GM23338 (cell line): ENCODE measurements at regions not wholly inside any gene's neighbourhood (a gene's known extent, or its start where the extent isn't known, plus 50 kb on each side); places are given as distances from the start of the nearest gene placed in this dataset.
A peak's percentile ranks its signal among the peaks of the same experiment; 100 is the strongest.

Experiments used
- ATAC-seq: fragments of 200-7000 bp; cut with Tn5 transposase; 3 replicates; pipeline ENCODE4 v1.9.1; 2020
- DNase-seq: peaks from one replicate; pipeline ENCODE4 v3.0.0-alpha.2; 2015; ENCODE audit warnings: low spot score
- H2AFZ ChIP-seq: fragments of 200-600 bp; sonication (generic); 2 replicates; pipeline ENCODE4 v1.8.0; 2016; ENCODE audit warnings: antibody characterized with exemption, mild to moderate bottlenecking, moderate library complexity
- H3F3A ChIP-seq: fragments of 200-600 bp; sonication (generic); replicated peaks from 2 replicates; pipeline ENCODE4 v1.8.0; 2017; ENCODE audit warnings: antibody characterized with exemption, mixed run types, low read depth
- H3K27ac ChIP-seq: fragments of 200-600 bp; sonication (generic); 2 replicates; pipeline ENCODE4 v1.6.1; 2016; ENCODE audit warnings: low read depth
- H3K27me3 ChIP-seq: fragments of 200-600 bp; sonication (generic); 2 replicates; pipeline ENCODE4 v1.8.0; 2016; ENCODE audit warnings: mild to moderate bottlenecking, mixed run types, moderate library complexity; ENCODE audit not compliant: insufficient read depth
- H3K36me3 ChIP-seq: fragments of 200-600 bp; sonication (generic); 2 replicates; pipeline ENCODE4 v1.8.0; 2016; ENCODE audit warnings: mild to moderate bottlenecking; ENCODE audit not compliant: insufficient read depth
- H3K4me1 ChIP-seq: fragments of 200-600 bp; sonication (generic); 2 replicates; pipeline ENCODE4 v1.8.0; 2016; ENCODE audit warnings: mild to moderate bottlenecking, moderate library complexity; ENCODE audit not compliant: insufficient read depth
- H3K4me2 ChIP-seq: fragments of 200-600 bp; sonication (generic); 2 replicates; pipeline ENCODE4 v1.7.1; 2017; ENCODE audit warnings: mixed run types
- H3K4me3 ChIP-seq: fragments of 200-600 bp; sonication (generic); 2 replicates; pipeline ENCODE4 v1.6.1; 2016; ENCODE audit warnings: mixed run types
- H3K79me2 ChIP-seq: fragments of 200-600 bp; sonication (generic); replicated peaks from 2 replicates; pipeline ENCODE4 v1.8.0; 2017; ENCODE audit warnings: mild to moderate bottlenecking; ENCODE audit not compliant: insufficient read depth
- H3K9me2 ChIP-seq: fragments of 200-600 bp; sonication (generic); 2 replicates; pipeline ENCODE4 v1.8.0; 2017; ENCODE audit not compliant: insufficient read depth
- H4K20me1 ChIP-seq: fragments of 200-600 bp; sonication (generic); replicated peaks from 2 replicates; pipeline ENCODE4 v1.8.0; 2017; ENCODE audit warnings: mild to moderate bottlenecking; ENCODE audit not compliant: insufficient read depth
- H3K27ac Mint-ChIP-seq: 2 replicates; pipeline ENCODE4 v1.8.0; 2020; ENCODE audit warnings: inconsistent platforms, mild to moderate bottlenecking, moderate library complexity, mixed read lengths
- H3K27me3 Mint-ChIP-seq: 3 replicates; pipeline ENCODE4 v1.8.0; 2022; ENCODE audit warnings: low read depth, mild to moderate bottlenecking, moderate library complexity, mixed read lengths, inconsistent platforms; ENCODE audit not compliant: insufficient read depth, poor library complexity
- H3K36me3 Mint-ChIP-seq: 3 replicates; pipeline ENCODE4 v1.8.0; 2021; ENCODE audit warnings: low read depth, mild to moderate bottlenecking, inconsistent platforms, moderate library complexity, mixed read lengths
- H3K4me1 Mint-ChIP-seq: 3 replicates; pipeline ENCODE4 v1.8.0; 2020; ENCODE audit warnings: mild to moderate bottlenecking, inconsistent platforms, mixed read lengths
- H3K4me3 Mint-ChIP-seq: 3 replicates; pipeline ENCODE4 v1.8.0; 2021; ENCODE audit warnings: moderate library complexity, mild to moderate bottlenecking, inconsistent platforms, mixed read lengths
- H3K9me3 Mint-ChIP-seq: 3 replicates; pipeline ENCODE4 v1.8.0; 2020; ENCODE audit warnings: moderate library complexity, mild to moderate bottlenecking, inconsistent platforms, mixed read lengths
- CREB1 ChIP-seq: fragments of 250-450 bp; sonication (Bioruptor Pico); IDR thresholded peaks from 2 replicates; pipeline ENCODE4 v1.5.0; 2020; ENCODE audit warnings: low read depth, mild to moderate bottlenecking, moderate library complexity
- EZH2 ChIP-seq: fragments of 200-600 bp; sonication (generic); IDR thresholded peaks from one replicate; pipeline ENCODE4 v1.8.0; 2017; ENCODE audit warnings: antibody characterized with exemption, mild to moderate bottlenecking, low read depth; ENCODE audit not compliant: unreplicated experiment
- EZH2phosphoT487 ChIP-seq: fragments of 200-600 bp; sonication (generic); IDR thresholded peaks from one replicate; pipeline ENCODE4 v1.8.1; 2018; ENCODE audit warnings: antibody characterized with exemption; ENCODE audit not compliant: unreplicated experiment
- JUNB ChIP-seq: IDR thresholded peaks from one replicate; pipeline ENCODE4 v1.6.1; 2016; ENCODE audit warnings: antibody characterized with exemption; ENCODE audit not compliant: unreplicated experiment
- NANOG ChIP-seq: IDR thresholded peaks from 2 replicates; pipeline ENCODE4 v1.6.1; 2016; ENCODE audit warnings: antibody characterized with exemption, borderline replicate concordance
- POLR2AphosphoS5 ChIP-seq: IDR thresholded peaks from 2 replicates; pipeline ENCODE4 v1.6.1; 2016; ENCODE audit warnings: antibody characterized with exemption, low read depth
- ZNF331 ChIP-seq: fragments of 250-450 bp; sonication (Bioruptor Pico); IDR thresholded peaks from 2 replicates; pipeline ENCODE4 v1.5.0; 2020; ENCODE audit warnings: low read depth, mild to moderate bottlenecking, moderate library complexity
- TF ChIP-seq, protein P1 (sequence below), 2 experiments: fragments of 200-600 bp in 1 of 2; sonication (generic) in 1 of 2; conservative IDR thresholded peaks; 2 replicates each; pipeline versions ENCODE4 v1.5.1 to v1.6.1; 2016 to 2017; ENCODE audit warnings: antibody characterized with exemption in 2 of 2, low read depth in 2 of 2, mild to moderate bottlenecking in 2 of 2, moderate library complexity in 1 of 2
- TF ChIP-seq, protein P2 (sequence below): IDR thresholded peaks from one replicate; pipeline ENCODE4 v1.6.1; 2018; ENCODE audit warnings: antibody characterized with exemption; ENCODE audit not compliant: unreplicated experiment

DNA sequence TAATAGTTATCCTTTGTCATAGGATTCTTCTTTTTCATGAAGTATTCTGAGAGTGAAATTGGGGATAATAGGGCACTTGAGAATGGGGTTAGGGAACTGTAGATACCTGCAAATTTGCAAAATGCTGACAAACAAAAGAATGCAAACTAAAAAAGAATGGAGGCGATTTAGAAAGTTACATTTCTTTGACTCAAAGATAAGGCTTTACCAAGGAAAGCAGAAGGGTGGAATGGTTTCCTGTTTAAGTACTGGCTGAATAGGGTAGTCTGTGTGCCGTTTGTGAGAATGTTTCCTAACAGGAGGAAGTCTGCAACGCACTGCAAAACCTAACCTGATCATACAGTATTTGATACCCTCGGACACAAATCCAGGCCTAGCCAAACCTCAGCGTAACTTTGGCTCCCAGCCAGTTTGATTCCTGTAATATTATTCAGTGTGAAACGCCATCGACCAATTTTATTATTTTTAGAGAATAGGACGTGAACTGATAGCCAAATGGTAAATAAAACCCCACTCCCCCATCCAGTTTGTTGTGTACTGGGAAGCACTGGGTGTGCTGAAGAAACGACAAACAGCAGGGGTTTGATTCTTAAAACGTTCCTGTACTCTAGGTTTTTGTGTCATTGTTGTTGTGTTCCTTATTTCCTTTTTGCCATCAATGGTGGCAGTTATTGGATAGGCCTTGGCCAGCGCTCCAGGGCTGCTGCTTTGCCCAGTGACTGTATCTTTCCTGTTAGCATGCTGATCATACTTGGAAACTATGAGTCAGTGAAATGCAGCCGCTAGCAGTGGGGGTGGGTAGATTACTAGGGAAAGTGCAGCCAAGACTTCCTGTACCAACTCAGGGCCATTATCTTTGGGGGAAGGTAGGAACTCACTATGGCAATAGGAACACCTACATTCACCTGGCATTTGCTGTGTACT is 148.0 kb upstream of the TBL1XR1 start:
- Histone ChIP-seq H3K36me3 (no peaks in the 10 kb centered on the region), H3K79me2 (no peaks in the 10 kb centered on the region), H3K4me2 (peak overlapping the region; percentile 50), H2AFZ (no peak overlapping the region), H3K9me2 (no peaks in the 10 kb centered on the region), H3K4me1 (peaks cover 13% of the 10 kb centered on the region), H3K27me3 (peaks cover 89% of the 10 kb centered on the region), H4K20me1 (no peaks in the 10 kb centered on the region; the same call in 1 of the 2 replicates), H3K4me3 (peak overlapping the region; percentile 28), H3F3A (no peaks in the 10 kb centered on the region), H3K27ac (no peak overlapping the region)
- Mint-ChIP-seq H3K27ac (peak overlapping the region; percentile 15; the same call in 1 of the 2 replicates), H3K9me3 (no peaks in the 10 kb centered on the region), H3K4me1 (peaks cover 20% of the 10 kb centered on the region; the same call in 2 of the 3 replicates), H3K36me3 (no peaks in the 10 kb centered on the region), H3K4me3 (peak overlapping the region; percentile 47; the same call in 2 of the 3 replicates), H3K27me3 (peaks cover 51% of the 10 kb centered on the region)
- ATAC-seq: peak; percentile 85
- peak; percentile 84 for TF ChIP-seq NANOG
- TF ChIP-seq JUNB: no peak
- no peak for TF ChIP-seq CREB1 (CRISPR knock-in tag)
- no peak for TF ChIP-seq EZH2
- no peak for TF ChIP-seq ZNF331 (CRISPR knock-in tag)
- no peak for TF ChIP-seq EZH2phosphoT487
- TF ChIP-seq POLR2AphosphoS5: peak; percentile 61
- TF ChIP-seq, protein P1, sequence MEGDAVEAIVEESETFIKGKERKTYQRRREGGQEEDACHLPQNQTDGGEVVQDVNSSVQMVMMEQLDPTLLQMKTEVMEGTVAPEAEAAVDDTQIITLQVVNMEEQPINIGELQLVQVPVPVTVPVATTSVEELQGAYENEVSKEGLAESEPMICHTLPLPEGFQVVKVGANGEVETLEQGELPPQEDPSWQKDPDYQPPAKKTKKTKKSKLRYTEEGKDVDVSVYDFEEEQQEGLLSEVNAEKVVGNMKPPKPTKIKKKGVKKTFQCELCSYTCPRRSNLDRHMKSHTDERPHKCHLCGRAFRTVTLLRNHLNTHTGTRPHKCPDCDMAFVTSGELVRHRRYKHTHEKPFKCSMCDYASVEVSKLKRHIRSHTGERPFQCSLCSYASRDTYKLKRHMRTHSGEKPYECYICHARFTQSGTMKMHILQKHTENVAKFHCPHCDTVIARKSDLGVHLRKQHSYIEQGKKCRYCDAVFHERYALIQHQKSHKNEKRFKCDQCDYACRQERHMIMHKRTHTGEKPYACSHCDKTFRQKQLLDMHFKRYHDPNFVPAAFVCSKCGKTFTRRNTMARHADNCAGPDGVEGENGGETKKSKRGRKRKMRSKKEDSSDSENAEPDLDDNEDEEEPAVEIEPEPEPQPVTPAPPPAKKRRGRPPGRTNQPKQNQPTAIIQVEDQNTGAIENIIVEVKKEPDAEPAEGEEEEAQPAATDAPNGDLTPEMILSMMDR (conservative IDR thresholded peaks at IDR 0.05; ENCODE audit: low read depth in 2 of 2): no peak
- TF ChIP-seq, protein P2, sequence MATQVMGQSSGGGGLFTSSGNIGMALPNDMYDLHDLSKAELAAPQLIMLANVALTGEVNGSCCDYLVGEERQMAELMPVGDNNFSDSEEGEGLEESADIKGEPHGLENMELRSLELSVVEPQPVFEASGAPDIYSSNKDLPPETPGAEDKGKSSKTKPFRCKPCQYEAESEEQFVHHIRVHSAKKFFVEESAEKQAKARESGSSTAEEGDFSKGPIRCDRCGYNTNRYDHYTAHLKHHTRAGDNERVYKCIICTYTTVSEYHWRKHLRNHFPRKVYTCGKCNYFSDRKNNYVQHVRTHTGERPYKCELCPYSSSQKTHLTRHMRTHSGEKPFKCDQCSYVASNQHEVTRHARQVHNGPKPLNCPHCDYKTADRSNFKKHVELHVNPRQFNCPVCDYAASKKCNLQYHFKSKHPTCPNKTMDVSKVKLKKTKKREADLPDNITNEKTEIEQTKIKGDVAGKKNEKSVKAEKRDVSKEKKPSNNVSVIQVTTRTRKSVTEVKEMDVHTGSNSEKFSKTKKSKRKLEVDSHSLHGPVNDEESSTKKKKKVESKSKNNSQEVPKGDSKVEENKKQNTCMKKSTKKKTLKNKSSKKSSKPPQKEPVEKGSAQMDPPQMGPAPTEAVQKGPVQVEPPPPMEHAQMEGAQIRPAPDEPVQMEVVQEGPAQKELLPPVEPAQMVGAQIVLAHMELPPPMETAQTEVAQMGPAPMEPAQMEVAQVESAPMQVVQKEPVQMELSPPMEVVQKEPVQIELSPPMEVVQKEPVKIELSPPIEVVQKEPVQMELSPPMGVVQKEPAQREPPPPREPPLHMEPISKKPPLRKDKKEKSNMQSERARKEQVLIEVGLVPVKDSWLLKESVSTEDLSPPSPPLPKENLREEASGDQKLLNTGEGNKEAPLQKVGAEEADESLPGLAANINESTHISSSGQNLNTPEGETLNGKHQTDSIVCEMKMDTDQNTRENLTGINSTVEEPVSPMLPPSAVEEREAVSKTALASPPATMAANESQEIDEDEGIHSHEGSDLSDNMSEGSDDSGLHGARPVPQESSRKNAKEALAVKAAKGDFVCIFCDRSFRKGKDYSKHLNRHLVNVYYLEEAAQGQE: no peak
- DNase-seq: peak; percentile 62
